ENCODE measurements at regions not wholly inside any gene's neighbourhood (a gene's known extent, or its start where the extent isn't known, plus 50 kb on each side); places are given as distances from the start of the nearest gene placed in this dataset.

DNA sequence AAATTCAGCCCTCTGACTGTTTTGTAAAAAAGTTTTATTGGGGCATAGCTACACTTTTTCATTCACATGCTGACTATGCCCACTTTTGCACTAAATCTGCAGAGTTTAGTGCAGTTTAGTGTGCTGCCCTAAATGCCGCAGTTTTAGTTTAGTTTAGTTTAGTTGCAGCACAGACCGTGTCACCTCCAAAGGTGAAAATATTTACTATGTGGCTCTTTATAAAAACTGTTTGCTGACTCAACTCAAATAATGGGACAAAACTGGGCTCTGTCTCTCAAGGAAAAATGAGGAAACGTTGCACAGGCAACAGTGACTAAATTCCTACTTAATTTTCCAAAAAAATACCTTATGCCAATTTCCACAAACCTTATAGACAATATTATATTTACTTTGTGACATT is 314.2 kb downstream of the C4orf33 start:
- no peak overlapping the region for H3K27ac ChIP-seq (ENCODE audit: low read depth, low read length)
- Mint-ChIP-seq H3K36me3 (no peaks in the 10 kb centered on the region), H3K9me3 (peaks cover 0 to 2% (median 0%) of the 10 kb centered on the region in 5 donors), H3K27me3 (peaks cover 0 to 1% of the 10 kb centered on the region in 2 donors), H3K4me3 (no peak overlapping the region), H3K4me1 (no peaks in the 10 kb centered on the region), H3K27ac (no peak overlapping the region)
- no peaks in the 10 kb centered on the region for H3K27me3 ChIP-seq (ENCODE audit: insufficient read depth, low read length, poor library complexity, severe bottlenecking)
- no peaks in the 10 kb centered on the region for H3K9me3 ChIP-seq (ENCODE audit: low read length)
- no peak overlapping the region for H3K4me3 ChIP-seq (ENCODE audit: low read length)
- no peaks in the 10 kb centered on the region for H3K4me1 ChIP-seq (ENCODE audit: insufficient read depth, low read length)
- no peak for DNase-seq
- POLR2A ChIA-PET, result no interaction called here
- CTCF ChIA-PET, result no interaction called here
- no peaks in the 10 kb centered on the region for H3K36me3 ChIP-seq (ENCODE audit: insufficient read depth, low read length)

DNA sequence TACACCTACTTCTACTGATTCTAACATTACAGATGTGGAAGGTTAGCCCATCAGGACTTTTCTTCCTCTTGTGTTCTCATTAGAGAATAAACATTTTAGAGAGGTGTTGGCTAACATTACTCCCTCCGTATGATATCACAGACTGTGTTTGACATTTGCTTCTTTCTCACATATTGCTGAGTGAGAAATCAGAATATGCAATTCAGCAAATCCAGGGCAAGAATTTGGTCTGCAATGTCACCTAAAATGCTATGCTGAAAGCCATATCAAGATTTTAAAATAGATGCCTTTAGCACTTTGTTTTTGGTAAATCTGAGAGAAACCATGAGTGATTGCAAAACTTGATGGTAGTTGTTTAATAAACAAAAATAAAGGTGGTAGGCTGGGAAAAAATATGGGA is 319.1 kb downstream of the C4orf33 start:
- no peak overlapping the region for H3K4me3 Mint-ChIP-seq
- Histone ChIP-seq H3K36me3 (ENCODE audit: insufficient read depth, low read length) (no peaks in the 10 kb centered on the region), H3K9me3 (ENCODE audit: low read length) (no peaks in the 10 kb centered on the region), H3K4me3 (ENCODE audit: low read length) (no peak overlapping the region), H3K27ac (ENCODE audit: low read depth, low read length) (no peak overlapping the region), H3K27me3 (ENCODE audit: insufficient read depth, low read length, poor library complexity, severe bottlenecking) (no peaks in the 10 kb centered on the region), H3K4me1 (ENCODE audit: insufficient read depth, low read length) (no peaks in the 10 kb centered on the region)
- CTCF ChIA-PET, result no interaction called here
- H3K4me1 Mint-ChIP-seq, result no peaks in the 10 kb centered on the region
- H3K9me3 Mint-ChIP-seq, result peaks cover 0 to 6% (median 0%) of the 10 kb centered on the region in 5 donors
- H3K27ac Mint-ChIP-seq, result no peak overlapping the region
- POLR2A ChIA-PET, result no interaction called here
- no peak for DNase-seq
- no peaks in the 10 kb centered on the region for H3K36me3 Mint-ChIP-seq
- no peaks in the 10 kb centered on the region for H3K27me3 Mint-ChIP-seq

DNA sequence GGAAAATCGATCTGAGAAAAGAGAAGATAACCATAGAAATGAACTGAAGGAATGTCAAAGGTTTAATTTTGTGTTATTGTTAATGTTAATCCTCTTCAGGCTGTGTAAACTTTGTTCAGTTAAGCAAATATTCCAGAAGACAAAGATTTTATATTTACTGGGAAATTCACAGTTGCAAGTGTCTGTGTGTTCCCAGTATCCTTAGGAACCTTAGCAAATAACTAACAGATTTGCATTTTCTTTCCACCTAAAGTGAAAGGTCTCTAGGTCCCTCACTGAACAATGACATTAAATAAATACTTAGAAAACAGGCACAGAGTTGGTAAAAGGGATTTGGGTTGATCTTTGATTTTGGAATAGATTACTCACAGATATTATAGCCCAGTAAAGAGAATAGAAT is 324.7 kb downstream of the C4orf33 start:
- no peaks in the 10 kb centered on the region for H3K27me3 ChIP-seq (ENCODE audit: insufficient read depth, low read length, poor library complexity, severe bottlenecking)
- H3K27ac Mint-ChIP-seq, result no peak overlapping the region
- ChIA-PET CTCF (no interaction called here), POLR2A (no interaction called here)
- H3K4me1 Mint-ChIP-seq, result no peaks in the 10 kb centered on the region
- no peak overlapping the region for H3K4me3 ChIP-seq (ENCODE audit: low read length)
- peaks cover 0 to 6% (median 0%) of the 10 kb centered on the region in 5 donors for H3K9me3 Mint-ChIP-seq
- H3K4me3 Mint-ChIP-seq, result no peak overlapping the region
- no peaks in the 10 kb centered on the region for H3K36me3 ChIP-seq (ENCODE audit: insufficient read depth, low read length)
- H3K36me3 Mint-ChIP-seq, result no peaks in the 10 kb centered on the region
- no peak for DNase-seq
- H3K27ac ChIP-seq (ENCODE audit: low read depth, low read length), result no peak overlapping the region
- H3K4me1 ChIP-seq (ENCODE audit: insufficient read depth, low read length), result no peaks in the 10 kb centered on the region
- H3K9me3 ChIP-seq (ENCODE audit: low read length), result no peaks in the 10 kb centered on the region
- no peaks in the 10 kb centered on the region for H3K27me3 Mint-ChIP-seq

DNA sequence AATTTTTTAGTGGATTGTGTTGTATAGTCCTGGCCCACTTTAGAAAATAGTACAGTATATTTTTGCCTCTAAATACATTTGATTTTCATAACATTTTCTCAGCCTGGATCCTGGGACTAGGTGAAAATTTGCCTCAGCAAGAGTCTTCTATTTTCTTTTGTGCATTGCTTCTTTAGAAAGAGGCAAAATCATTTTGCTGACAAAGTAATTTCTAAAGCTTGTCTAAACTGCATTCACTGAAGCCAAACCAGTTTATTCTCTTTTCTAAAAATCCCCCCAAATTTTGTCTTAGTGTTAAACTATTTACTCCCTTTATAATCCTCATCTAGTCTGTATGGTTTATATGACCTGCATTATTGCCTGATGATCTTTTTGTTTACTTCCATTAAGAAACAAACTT is 326.3 kb downstream of the C4orf33 start:
- no peaks in the 10 kb centered on the region for H3K36me3 ChIP-seq (ENCODE audit: insufficient read depth, low read length)
- POLR2A ChIA-PET, result no interaction called here
- no peak overlapping the region for H3K4me3 ChIP-seq (ENCODE audit: low read length)
- no peak overlapping the region for H3K4me3 Mint-ChIP-seq
- H3K4me1 Mint-ChIP-seq, result no peaks in the 10 kb centered on the region
- H3K27me3 ChIP-seq (ENCODE audit: insufficient read depth, low read length, poor library complexity, severe bottlenecking), result no peaks in the 10 kb centered on the region
- no peak overlapping the region for H3K27ac ChIP-seq (ENCODE audit: low read depth, low read length)
- no peaks in the 10 kb centered on the region for H3K36me3 Mint-ChIP-seq
- CTCF ChIA-PET, result no interaction called here
- no peaks in the 10 kb centered on the region for H3K9me3 ChIP-seq (ENCODE audit: low read length)
- H3K27ac Mint-ChIP-seq, result no peak overlapping the region
- no peaks in the 10 kb centered on the region for H3K9me3 Mint-ChIP-seq
- DNase-seq, result no peak
- H3K4me1 ChIP-seq (ENCODE audit: insufficient read depth, low read length), result no peaks in the 10 kb centered on the region
- H3K27me3 Mint-ChIP-seq, result no peaks in the 10 kb centered on the region

DNA sequence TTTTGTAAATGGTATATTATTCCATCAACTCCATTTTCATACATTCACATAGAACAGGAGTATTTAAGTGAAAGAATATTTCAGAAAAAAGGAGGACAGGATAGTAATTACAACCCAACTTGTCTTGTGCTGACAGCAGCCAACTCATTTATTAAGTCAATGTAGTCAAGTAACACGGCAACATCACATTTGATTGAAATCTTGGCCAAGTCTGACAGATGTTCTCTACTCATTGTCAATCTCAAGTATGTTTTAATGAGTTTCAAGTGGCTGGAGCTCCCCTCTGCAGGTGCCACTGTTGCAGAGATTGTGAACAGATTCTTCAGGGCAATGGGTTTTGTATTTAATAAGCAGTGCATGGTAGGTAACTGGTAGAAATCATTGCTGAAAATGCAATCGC is 332.5 kb downstream of the C4orf33 start:
- H3K9me3 Mint-ChIP-seq, result no peaks in the 10 kb centered on the region
- POLR2A ChIA-PET, result no interaction called here
- no peak overlapping the region for H3K4me3 ChIP-seq (ENCODE audit: low read length)
- no peaks in the 10 kb centered on the region for H3K27me3 Mint-ChIP-seq
- H3K27ac ChIP-seq (ENCODE audit: low read depth, low read length), result no peak overlapping the region
- CTCF ChIA-PET, result no interaction called here
- DNase-seq, result no peak
- no peak overlapping the region for H3K4me3 Mint-ChIP-seq
- no peaks in the 10 kb centered on the region for H3K4me1 Mint-ChIP-seq
- no peaks in the 10 kb centered on the region for H3K36me3 Mint-ChIP-seq
- no peaks in the 10 kb centered on the region for H3K9me3 ChIP-seq (ENCODE audit: low read length)
- no peaks in the 10 kb centered on the region for H3K36me3 ChIP-seq (ENCODE audit: insufficient read depth, low read length)
- no peaks in the 10 kb centered on the region for H3K4me1 ChIP-seq (ENCODE audit: insufficient read depth, low read length)
- H3K27me3 ChIP-seq (ENCODE audit: insufficient read depth, low read length, poor library complexity, severe bottlenecking), result no peaks in the 10 kb centered on the region
- no peak overlapping the region for H3K27ac Mint-ChIP-seq

DNA sequence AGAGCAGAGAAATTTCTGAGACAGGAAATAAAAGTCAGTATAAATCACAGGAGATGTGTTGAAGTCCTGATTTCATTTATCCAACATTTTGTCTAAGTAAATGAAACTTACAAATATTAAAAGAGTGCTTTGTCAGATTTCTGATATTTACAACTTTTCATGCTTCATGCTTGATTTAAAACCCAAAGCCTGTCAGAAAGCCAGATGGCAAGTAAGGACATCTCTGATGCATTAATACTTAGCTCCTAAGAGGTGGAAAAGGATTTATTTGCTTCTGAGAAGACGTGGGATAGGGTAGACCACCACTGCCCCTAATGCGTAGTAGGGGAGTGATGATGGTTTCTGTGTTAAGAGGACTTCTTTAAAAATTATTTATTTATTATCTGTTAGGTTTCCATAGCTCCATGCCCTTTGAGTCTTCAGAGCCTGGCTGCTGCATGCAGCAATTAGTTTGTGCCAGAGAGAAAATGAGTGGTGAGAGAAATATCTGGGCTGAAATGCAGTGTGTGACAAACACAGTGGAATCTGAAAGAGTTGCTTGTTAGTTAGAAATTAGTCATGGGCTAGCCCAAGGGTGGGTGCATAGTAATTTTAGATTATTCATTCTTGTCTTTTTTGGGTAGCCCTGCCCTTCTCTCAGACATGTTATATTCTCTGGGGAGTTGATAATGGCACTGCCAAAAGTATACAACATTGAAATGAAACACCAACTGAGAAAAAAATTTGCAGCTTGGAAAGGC is 333.8 kb downstream of the C4orf33 start:
- Histone ChIP-seq H3K4me1 (ENCODE audit: insufficient read depth, low read length) (no peaks in the 10 kb centered on the region), H3K27me3 (ENCODE audit: insufficient read depth, low read length, poor library complexity, severe bottlenecking) (no peaks in the 10 kb centered on the region), H3K27ac (ENCODE audit: low read depth, low read length) (no peak overlapping the region), H3K9me3 (ENCODE audit: low read length) (no peaks in the 10 kb centered on the region), H3K4me3 (ENCODE audit: low read length) (no peak overlapping the region), H3K36me3 (ENCODE audit: insufficient read depth, low read length) (no peaks in the 10 kb centered on the region)
- no peaks in the 10 kb centered on the region for H3K36me3 Mint-ChIP-seq
- no peak overlapping the region for H3K4me3 Mint-ChIP-seq
- ChIA-PET POLR2A (no interaction called here), CTCF (no interaction called here)
- H3K9me3 Mint-ChIP-seq, result no peaks in the 10 kb centered on the region
- no peaks in the 10 kb centered on the region for H3K4me1 Mint-ChIP-seq
- H3K27me3 Mint-ChIP-seq, result no peaks in the 10 kb centered on the region
- DNase-seq, result no peak
- no peak overlapping the region for H3K27ac Mint-ChIP-seq

DNA sequence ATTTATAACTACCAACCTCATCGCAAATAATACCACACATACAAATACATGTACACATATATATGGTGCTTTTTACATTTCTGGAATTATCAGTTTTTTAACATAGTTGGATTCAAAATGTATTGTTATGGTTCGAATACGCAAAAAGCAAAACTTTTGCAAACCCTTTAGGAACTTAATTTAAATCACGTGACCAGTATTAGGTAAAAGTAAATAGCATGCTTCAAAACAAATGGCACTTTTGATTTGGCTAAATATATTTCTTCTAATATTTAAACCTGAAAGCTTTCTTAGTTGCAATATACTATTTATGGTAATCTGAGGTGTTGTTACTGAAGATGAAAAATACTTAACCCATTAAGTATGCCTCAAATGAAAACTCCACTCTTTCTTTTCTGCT is 341.4 kb downstream of the C4orf33 start:
- H3K9me3 Mint-ChIP-seq, result peaks cover 0 to 4% (median 0%) of the 10 kb centered on the region in 5 donors
- Histone ChIP-seq H3K36me3 (ENCODE audit: insufficient read depth, low read length) (no peaks in the 10 kb centered on the region), H3K4me1 (ENCODE audit: insufficient read depth, low read length) (no peaks in the 10 kb centered on the region), H3K4me3 (ENCODE audit: low read length) (no peak overlapping the region), H3K9me3 (ENCODE audit: low read length) (no peaks in the 10 kb centered on the region), H3K27me3 (ENCODE audit: insufficient read depth, low read length, poor library complexity, severe bottlenecking) (no peaks in the 10 kb centered on the region), H3K27ac (ENCODE audit: low read depth, low read length) (no peak overlapping the region)
- no peak for DNase-seq
- H3K36me3 Mint-ChIP-seq, result no peaks in the 10 kb centered on the region
- no peak overlapping the region for H3K27ac Mint-ChIP-seq
- H3K4me3 Mint-ChIP-seq, result no peak overlapping the region
- peaks cover 0 to 2% of the 10 kb centered on the region in 2 donors for H3K27me3 Mint-ChIP-seq
- ChIA-PET POLR2A (no interaction called here), CTCF (no interaction called here)
- no peaks in the 10 kb centered on the region for H3K4me1 Mint-ChIP-seq

DNA sequence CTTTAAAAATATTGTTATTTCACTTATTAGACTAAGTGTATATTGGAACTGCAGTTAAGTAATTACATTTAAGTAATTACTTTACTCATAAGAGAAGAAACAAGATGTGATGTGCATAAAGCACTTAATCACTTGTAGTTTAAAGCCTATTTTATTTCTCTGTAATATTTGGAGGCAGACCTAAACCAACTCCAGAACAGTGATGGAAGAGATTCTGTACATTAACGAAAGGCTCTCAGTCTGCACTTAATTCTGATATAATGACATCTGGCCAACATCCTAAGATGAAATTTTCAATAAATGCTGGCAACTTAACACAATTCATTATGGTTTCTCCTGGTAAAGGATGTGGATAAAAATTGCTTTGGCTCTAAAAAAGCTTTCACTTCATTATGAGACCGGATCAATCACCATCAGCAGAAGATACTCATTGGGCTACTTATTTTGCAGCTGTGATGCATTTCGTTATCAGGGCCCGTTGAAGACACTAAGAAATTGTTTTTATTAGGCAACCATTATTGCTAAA is 342.6 kb downstream of the C4orf33 start:
- Histone ChIP-seq H3K36me3 (ENCODE audit: insufficient read depth, low read length) (no peaks in the 10 kb centered on the region), H3K4me1 (ENCODE audit: insufficient read depth, low read length) (no peaks in the 10 kb centered on the region), H3K27ac (ENCODE audit: low read depth, low read length) (no peak overlapping the region), H3K4me3 (ENCODE audit: low read length) (no peak overlapping the region), H3K9me3 (ENCODE audit: low read length) (no peaks in the 10 kb centered on the region), H3K27me3 (ENCODE audit: insufficient read depth, low read length, poor library complexity, severe bottlenecking) (no peaks in the 10 kb centered on the region)
- POLR2A ChIA-PET, result no interaction called here
- H3K4me3 Mint-ChIP-seq, result no peak overlapping the region
- DNase-seq, result no peak
- H3K27me3 Mint-ChIP-seq, result peaks cover 0 to 2% of the 10 kb centered on the region in 2 donors
- H3K27ac Mint-ChIP-seq, result no peak overlapping the region
- H3K4me1 Mint-ChIP-seq, result no peaks in the 10 kb centered on the region
- CTCF ChIA-PET, result no interaction called here
- peaks cover 0 to 4% (median 0%) of the 10 kb centered on the region in 5 donors for H3K9me3 Mint-ChIP-seq
- no peaks in the 10 kb centered on the region for H3K36me3 Mint-ChIP-seq

All from CD8-positive, alpha-beta memory T cell (primary cell).